Calu3 (cell line): ENCODE measurements at regions not wholly inside any gene's neighbourhood (a gene's known extent, or its start where the extent isn't known, plus 50 kb on each side); places are given as distances from the start of the nearest gene placed in this dataset.

Experiments
- BruUV-seq: library from RNA; stranded (reverse); fragments of 400-500 nt; replicated peaks from 2 replicates; lab custom pipeline; 2021; lab: Mats Ljungman, UMichigan
- CTCF ChIA-PET: fragments of 300-600 bp; sonication (Branson Sonifier 250); formaldehyde crosslinking; loops from one replicate; lab custom pipeline; 2022; ENCODE audit warnings: antibody characterized with exemption; lab: Charles Lee
- DNase-seq: peaks from one replicate; pipeline ENCODE4 v3.0.0; 2022
- H3K27ac Mint-ChIP-seq: one replicate; pipeline ENCODE4 v1.8.0; 2022; ENCODE audit warnings: mixed read lengths; ENCODE audit not compliant: unreplicated experiment
- H3K27me3 Mint-ChIP-seq: one replicate; pipeline ENCODE4 v1.8.0; 2022; ENCODE audit warnings: mixed read lengths; ENCODE audit not compliant: unreplicated experiment
- H3K36me3 Mint-ChIP-seq: one replicate; pipeline ENCODE4 v1.8.0; 2022; ENCODE audit warnings: mild to moderate bottlenecking, moderate library complexity, mixed read lengths; ENCODE audit not compliant: insufficient read depth, unreplicated experiment
- H3K4me1 Mint-ChIP-seq: one replicate; pipeline ENCODE4 v1.8.0; 2022; ENCODE audit warnings: mild to moderate bottlenecking, low read depth, mixed read lengths; ENCODE audit not compliant: unreplicated experiment
- H3K4me3 Mint-ChIP-seq: one replicate; pipeline ENCODE4 v1.8.0; 2022; ENCODE audit warnings: mild to moderate bottlenecking, low read depth, moderate library complexity, mixed read lengths; ENCODE audit not compliant: unreplicated experiment
- H3K9me3 Mint-ChIP-seq: one replicate; pipeline ENCODE4 v1.8.0; 2022; ENCODE audit warnings: low read depth, mixed read lengths; ENCODE audit not compliant: unreplicated experiment
- intact Hi-C: fragments of 100-400 bp; cut with micrococcal nuclease; formaldehyde crosslinking; loops from one replicate; pipeline ENCODE4 v1.10.0; 2022; ENCODE audit not compliant: unreplicated experiment
- TF ChIP-seq, protein P1 (sequence below): fragments of 200-600 bp; IDR thresholded peaks from one replicate; pipeline ENCODE4 v1.8.0; 2022; ENCODE audit warnings: antibody characterized with exemption; ENCODE audit not compliant: unreplicated experiment

DNA sequence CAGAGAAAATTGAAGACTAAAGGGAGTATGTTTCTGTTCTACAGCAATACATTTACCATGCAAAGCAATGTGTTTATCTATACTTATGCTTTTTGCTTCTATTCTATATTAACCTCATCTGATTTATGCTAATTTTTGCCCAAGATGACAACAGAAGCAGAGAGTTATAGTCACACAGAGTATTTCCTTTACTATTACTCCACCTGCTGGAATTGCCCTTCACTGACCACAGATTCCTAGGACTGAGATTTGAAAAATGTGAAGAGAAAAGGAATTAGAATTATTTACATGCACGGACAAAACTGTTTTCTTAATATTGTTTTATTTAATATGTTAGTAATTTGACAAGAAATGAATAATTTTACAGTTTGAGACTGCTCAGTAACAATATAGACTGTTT, 745.6 kb downstream of the VGLL3 start:
- Mint-ChIP-seq H3K27ac (no peak overlapping the region), H3K4me1 (no peaks in the 10 kb centered on the region)
- intact Hi-C loops: loop anchor here (1.0 kb wide), 1 partner anchor 424 kb away; no protein-coding TSS in a partner anchor

DNA sequence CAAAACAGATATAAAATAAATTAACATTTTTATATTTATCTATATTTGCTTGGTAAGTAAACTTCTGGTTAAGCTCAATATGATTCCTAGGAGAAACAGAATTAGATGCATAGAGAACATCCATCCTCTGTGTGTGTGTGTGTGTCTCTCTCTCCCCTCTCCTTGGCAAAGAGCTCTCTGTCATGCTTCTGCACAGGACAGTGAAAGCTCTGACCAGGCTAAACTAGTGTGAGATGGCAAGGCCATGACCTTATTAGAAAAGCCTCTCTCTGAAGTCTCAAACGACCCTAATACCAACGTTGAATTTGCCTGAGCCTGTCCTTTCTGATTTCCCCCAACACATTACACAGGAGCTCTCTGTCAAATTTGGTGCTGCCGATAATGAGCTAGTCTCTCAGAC, 746.0 kb downstream of the VGLL3 start:
- no peaks in the 10 kb centered on the region for H3K36me3 Mint-ChIP-seq
- H3K9me3 Mint-ChIP-seq: no peaks in the 10 kb centered on the region
- H3K27me3 Mint-ChIP-seq: no peaks in the 10 kb centered on the region
- intact Hi-C loops: loop anchor here (1.0 kb wide), 1 partner anchor 424 kb away; no protein-coding TSS in a partner anchor
- no peaks in the 10 kb centered on the region for H3K4me1 Mint-ChIP-seq
- no peak overlapping the region for H3K4me3 Mint-ChIP-seq
- CTCF ChIA-PET: interaction anchor here (0.7 kb wide), 1 partner anchor 316 kb away, joined by 3 read pairs; no protein-coding TSS in a partner anchor
- no peak overlapping the region for H3K27ac Mint-ChIP-seq
- no TSS peak for BruUV-seq
- DNase-seq: no peak
- TF ChIP-seq, protein P1, sequence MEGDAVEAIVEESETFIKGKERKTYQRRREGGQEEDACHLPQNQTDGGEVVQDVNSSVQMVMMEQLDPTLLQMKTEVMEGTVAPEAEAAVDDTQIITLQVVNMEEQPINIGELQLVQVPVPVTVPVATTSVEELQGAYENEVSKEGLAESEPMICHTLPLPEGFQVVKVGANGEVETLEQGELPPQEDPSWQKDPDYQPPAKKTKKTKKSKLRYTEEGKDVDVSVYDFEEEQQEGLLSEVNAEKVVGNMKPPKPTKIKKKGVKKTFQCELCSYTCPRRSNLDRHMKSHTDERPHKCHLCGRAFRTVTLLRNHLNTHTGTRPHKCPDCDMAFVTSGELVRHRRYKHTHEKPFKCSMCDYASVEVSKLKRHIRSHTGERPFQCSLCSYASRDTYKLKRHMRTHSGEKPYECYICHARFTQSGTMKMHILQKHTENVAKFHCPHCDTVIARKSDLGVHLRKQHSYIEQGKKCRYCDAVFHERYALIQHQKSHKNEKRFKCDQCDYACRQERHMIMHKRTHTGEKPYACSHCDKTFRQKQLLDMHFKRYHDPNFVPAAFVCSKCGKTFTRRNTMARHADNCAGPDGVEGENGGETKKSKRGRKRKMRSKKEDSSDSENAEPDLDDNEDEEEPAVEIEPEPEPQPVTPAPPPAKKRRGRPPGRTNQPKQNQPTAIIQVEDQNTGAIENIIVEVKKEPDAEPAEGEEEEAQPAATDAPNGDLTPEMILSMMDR: no peak

More for the DNA sequence above, 745.6 kb downstream of the VGLL3 start:
- DNase-seq: no peak
- Mint-ChIP-seq H3K36me3 (no peaks in the 10 kb centered on the region), H3K4me3 (no peak overlapping the region), H3K27me3 (no peaks in the 10 kb centered on the region), H3K9me3 (no peaks in the 10 kb centered on the region)
- TF ChIP-seq, protein P1: no peak
- CTCF ChIA-PET: no interaction called here
- no TSS peak for BruUV-seq

DNA sequence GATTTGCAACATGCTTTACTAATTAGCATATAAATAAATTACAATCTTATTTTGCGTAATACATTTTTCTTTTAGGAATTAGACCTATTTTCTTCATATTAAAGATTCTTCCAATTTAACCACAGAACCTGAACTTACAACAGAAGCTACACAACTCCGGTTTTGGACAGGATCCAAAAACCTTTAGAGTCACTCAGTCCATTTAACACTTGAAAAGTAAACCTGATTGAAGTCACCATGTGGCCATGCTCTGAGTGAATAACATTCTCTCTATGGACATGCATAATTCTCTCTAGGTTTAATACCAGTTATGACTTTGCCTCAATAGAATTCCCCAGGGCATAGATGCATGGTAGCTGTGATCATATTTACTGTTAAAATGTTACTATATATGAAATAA, 751.0 kb downstream of the VGLL3 start:
- no peak overlapping the region for H3K4me3 Mint-ChIP-seq
- BruUV-seq: no TSS peak
- no peaks in the 10 kb centered on the region for H3K36me3 Mint-ChIP-seq
- no peak for DNase-seq
- no peaks in the 10 kb centered on the region for H3K4me1 Mint-ChIP-seq
- intact Hi-C loops: loop anchor here (10.0 kb wide), 1 partner anchor 65 kb away; no protein-coding TSS in a partner anchor
- TF ChIP-seq, protein P1: no peak
- H3K9me3 Mint-ChIP-seq: no peaks in the 10 kb centered on the region
- H3K27ac Mint-ChIP-seq: no peak overlapping the region
- H3K27me3 Mint-ChIP-seq: no peaks in the 10 kb centered on the region
- CTCF ChIA-PET: no interaction called here

GRCh38 chr3:86234506-86235254, 756.3 kb downstream of the VGLL3 start:
- intact Hi-C loops: loop anchor here (10.0 kb wide), 1 partner anchor 60 kb away; no protein-coding TSS in a partner anchor
- no TSS peak for BruUV-seq
- no peak for DNase-seq
- H3K27me3 Mint-ChIP-seq: no peaks in the 10 kb centered on the region
- H3K36me3 Mint-ChIP-seq: no peaks in the 10 kb centered on the region
- CTCF ChIA-PET: no interaction called here
- H3K4me1 Mint-ChIP-seq: no peaks in the 10 kb centered on the region
- H3K27ac Mint-ChIP-seq: no peak overlapping the region
- H3K9me3 Mint-ChIP-seq: no peaks in the 10 kb centered on the region
- TF ChIP-seq, protein P1: no peak
- no peak overlapping the region for H3K4me3 Mint-ChIP-seq
